Right lobe of liver (tissue), 6 donors: ENCODE measurements at regions not wholly inside any gene's neighbourhood (a gene's known extent, or its start where the extent isn't known, plus 50 kb on each side); places are given as distances from the start of the nearest gene placed in this dataset.
A peak's percentile ranks its signal among the peaks of the same experiment; 100 is the strongest.

ENCODE experiments used
- ATAC-seq, 4 donors: fragments of 200-7000 bp; cut with Tn5 transposase; one replicate each; pipeline ENCODE4 v1.9.1; 2020; ENCODE audit warnings: mild to moderate bottlenecking in 4 of 4, moderate library complexity in 4 of 4
- DNase-seq, 3 donors: peaks; one replicate each; pipeline ENCODE4 v3.0.0-alpha.2; 2020
- H3K27ac ChIP-seq, 3 donors: fragments of 200-600 bp; one replicate each; pipeline ENCODE4 v1.8.0; 2022
- H3K27me3 ChIP-seq, 2 donors: fragments of 200-600 bp; one replicate each; pipeline ENCODE4 v1.8.0; 2022
- H3K36me3 ChIP-seq, 4 donors: fragments of 200-600 bp; sonication (generic) in 1 of 4; one replicate each; pipeline versions ENCODE4 v1.5.1 to v1.8.0; 2017 to 2022; ENCODE audit warnings: control low read depth in 1 of 4
- H3K4me1 ChIP-seq, 4 donors: fragments of 200-600 bp; sonication (generic) in 1 of 4; one replicate each; pipeline versions ENCODE4 v1.5.1 to v1.8.0; 2017 to 2022; ENCODE audit warnings: control low read depth in 1 of 4
- H3K4me3 ChIP-seq, 3 donors: fragments of 200-600 bp; one replicate each; pipeline ENCODE4 v1.8.0; 2022
- H3K9me3 ChIP-seq, 4 donors: fragments of 200-600 bp; sonication (generic) in 1 of 4; one replicate each; pipeline versions ENCODE4 v1.5.1 to v1.8.0; 2017 to 2022; ENCODE audit warnings: control low read depth in 1 of 4
- POLR2A ChIP-seq: fragments of 450-650 bp; IDR thresholded peaks from one replicate; pipeline ENCODE4 v1.6.1; 2017; ENCODE audit warnings: antibody characterized with exemption, mild to moderate bottlenecking
- WGBS: methylation state at CpG from one replicate; pipeline ENCODE4 v1.1.6; 2018; ENCODE audit warnings: low coverage, low lambda C conversion rate; ENCODE audit not compliant: insufficient coverage; ENCODE audit errors: missing lambda C conversion rate; 5-methylcytosine and 5-hydroxymethylcytosine counted together
- intact Hi-C, 2 donors: fragments of 100-400 bp; cut with DNase I; formaldehyde crosslinking; loops; one replicate each; pipeline versions ENCODE4 v1.11.2 to v1.14.1; 2022
- TF ChIP-seq, protein P1 (sequence below), 4 donors: fragments of 200-600 bp in 3 of 4; fragments of 450-650 bp in 1 of 4; IDR thresholded peaks; one replicate each; pipeline versions ENCODE4 v1.5.1 to v1.8.0; 2016 to 2022; ENCODE audit warnings: antibody characterized with exemption in 4 of 4, mild to moderate bottlenecking in 2 of 4
- donor health status: DM: no; HTN: yes; CAD: no.
- donor health status: DM: no; HTN: no; CAD: no.
- donor health status: DM: no; HTN: no; CAD: no.
- donor health status: DM: no; HTN: yes; CAD: no.
- donor health status: DM: no; HTN: yes; CAD: no.

DNA sequence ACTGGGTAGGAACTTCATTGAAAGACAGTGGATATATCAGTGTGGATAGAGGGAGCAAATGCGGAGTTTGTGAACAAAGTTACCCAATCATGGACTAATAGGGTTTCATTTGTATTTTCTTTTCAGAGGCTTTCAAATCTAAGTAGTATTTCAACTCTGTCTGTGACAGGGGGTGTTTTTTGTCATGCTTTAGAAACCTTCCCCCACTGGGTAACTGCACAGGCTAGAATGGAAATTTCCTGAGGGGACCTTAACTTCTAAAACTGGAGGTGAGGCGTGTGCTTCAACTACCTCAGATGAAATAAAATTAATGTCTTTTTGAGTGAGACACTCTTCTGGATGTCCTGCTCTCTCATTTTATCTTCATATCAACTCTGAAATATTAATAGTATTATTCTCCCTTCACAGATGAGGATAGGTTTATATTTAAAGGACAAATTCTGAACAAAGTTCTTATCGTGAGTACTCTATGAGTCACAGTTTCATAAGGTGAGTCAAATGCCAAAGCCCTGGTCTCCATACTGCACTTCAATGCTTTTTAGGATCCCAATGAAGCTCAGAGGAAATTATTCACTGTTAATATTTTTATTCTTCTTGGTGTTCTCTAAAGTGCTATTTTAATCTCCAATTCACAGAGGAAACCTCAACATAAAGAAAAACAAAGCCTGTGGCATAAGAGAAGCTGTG, 770.6 kb downstream of the CCSER2 start:
- no peak for DNase-seq
- Histone ChIP-seq H3K9me3 (no peaks in the 10 kb centered on the region), H3K27ac (no peak overlapping the region), H3K4me3 (no peak overlapping the region), H3K4me1 (no peaks in the 10 kb centered on the region), H3K27me3 (no peaks in the 10 kb centered on the region), H3K36me3 (no peaks in the 10 kb centered on the region)
- 78% methylated on average over 3 of the region's 3 CpGs for WGBS
- intact Hi-C loops, result no loop called here
- ATAC-seq, result peak in 1 of 4 donors; percentile 52
- TF ChIP-seq POLR2A, result no peak
- TF ChIP-seq, protein P1, sequence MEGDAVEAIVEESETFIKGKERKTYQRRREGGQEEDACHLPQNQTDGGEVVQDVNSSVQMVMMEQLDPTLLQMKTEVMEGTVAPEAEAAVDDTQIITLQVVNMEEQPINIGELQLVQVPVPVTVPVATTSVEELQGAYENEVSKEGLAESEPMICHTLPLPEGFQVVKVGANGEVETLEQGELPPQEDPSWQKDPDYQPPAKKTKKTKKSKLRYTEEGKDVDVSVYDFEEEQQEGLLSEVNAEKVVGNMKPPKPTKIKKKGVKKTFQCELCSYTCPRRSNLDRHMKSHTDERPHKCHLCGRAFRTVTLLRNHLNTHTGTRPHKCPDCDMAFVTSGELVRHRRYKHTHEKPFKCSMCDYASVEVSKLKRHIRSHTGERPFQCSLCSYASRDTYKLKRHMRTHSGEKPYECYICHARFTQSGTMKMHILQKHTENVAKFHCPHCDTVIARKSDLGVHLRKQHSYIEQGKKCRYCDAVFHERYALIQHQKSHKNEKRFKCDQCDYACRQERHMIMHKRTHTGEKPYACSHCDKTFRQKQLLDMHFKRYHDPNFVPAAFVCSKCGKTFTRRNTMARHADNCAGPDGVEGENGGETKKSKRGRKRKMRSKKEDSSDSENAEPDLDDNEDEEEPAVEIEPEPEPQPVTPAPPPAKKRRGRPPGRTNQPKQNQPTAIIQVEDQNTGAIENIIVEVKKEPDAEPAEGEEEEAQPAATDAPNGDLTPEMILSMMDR (IDR thresholded peaks at IDR 0.05), result no peak

DNA sequence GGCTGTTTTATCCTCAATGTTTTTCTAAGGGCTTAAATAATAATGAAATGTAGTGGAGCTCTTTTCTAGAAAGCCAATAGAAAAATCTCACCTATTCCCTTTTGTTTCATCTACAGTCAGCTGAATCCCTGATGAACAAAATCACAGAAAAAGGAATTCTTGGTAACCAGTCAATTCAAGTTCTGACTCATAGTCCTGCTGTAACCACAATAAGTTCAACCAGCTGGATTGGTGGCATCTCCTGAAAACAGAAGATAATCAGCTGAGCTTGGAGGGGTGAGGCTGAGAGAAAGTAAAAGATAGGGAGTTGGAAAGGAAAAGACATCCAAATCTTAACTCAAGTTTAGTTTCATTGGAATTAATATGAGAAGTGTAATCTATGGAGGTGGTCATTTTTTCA, 772.1 kb downstream of the CCSER2 start:
- no peak for ATAC-seq
- H3K4me1 ChIP-seq, result no peaks in the 10 kb centered on the region

DNA sequence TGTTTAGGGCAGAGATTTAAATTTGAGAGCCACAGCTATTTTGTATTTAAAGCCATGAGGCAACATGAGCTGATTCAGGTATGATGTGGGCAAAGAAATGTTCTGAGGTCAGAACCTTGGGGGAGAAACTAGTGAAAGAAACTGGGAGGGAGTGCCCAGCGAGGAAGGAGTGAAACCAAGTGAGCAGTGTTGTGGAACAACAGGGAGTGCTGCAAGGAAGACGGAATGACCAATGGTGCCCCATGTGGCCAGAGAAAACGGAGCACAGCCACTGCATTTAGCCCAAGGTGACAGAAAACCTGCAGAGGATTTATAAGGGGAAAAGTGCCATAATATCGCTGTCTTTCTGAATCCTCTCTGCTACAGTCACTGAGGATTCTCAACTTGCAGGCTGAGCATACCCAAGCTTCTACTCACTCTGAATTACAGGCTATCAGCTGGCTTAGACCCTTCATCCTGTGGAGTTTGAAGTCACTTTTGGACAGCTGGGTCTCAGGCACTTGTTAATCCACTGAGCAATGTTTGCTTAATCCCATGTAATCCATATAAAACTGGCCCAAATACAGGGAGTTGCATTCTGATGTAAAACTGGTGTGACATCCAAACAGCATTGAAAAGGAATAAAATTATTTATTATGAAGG, 777.3 kb downstream of the CCSER2 start:
- DNase-seq, result peak in 1 of 3 donors; percentile 19
- TF ChIP-seq POLR2A, result no peak
- TF ChIP-seq, protein P1 (IDR thresholded peaks at IDR 0.05), result peak in 2 of 4 donors; percentile 14 to 32
- H3K27ac ChIP-seq, result no peak overlapping the region

More for the DNA sequence above, 772.1 kb downstream of the CCSER2 start:
- no peak for DNase-seq
- intact Hi-C loops, result no loop called here
- Histone ChIP-seq H3K27me3 (no peaks in the 10 kb centered on the region), H3K4me3 (no peak overlapping the region), H3K27ac (no peak overlapping the region), H3K36me3 (no peaks in the 10 kb centered on the region), H3K9me3 (no peaks in the 10 kb centered on the region)
- TF ChIP-seq POLR2A, result no peak
- TF ChIP-seq, protein P1 (IDR thresholded peaks at IDR 0.05), result no peak

GRCh38 chr10:85111271-85111670, 782.9 kb downstream of the CCSER2 start:
- intact Hi-C loops, result no loop called here

More for the DNA sequence above, 777.3 kb downstream of the CCSER2 start:
- intact Hi-C loops, result no loop called here
- H3K9me3 ChIP-seq, result no peaks in the 10 kb centered on the region
- 41% methylated on average over 4 of the region's 4 CpGs for WGBS
- no peaks in the 10 kb centered on the region for H3K4me1 ChIP-seq
- H3K36me3 ChIP-seq, result no peaks in the 10 kb centered on the region
- no peak overlapping the region for H3K4me3 ChIP-seq
- peak in 2 of 4 donors; percentile 50 to 72 for ATAC-seq
- no peaks in the 10 kb centered on the region for H3K27me3 ChIP-seq

More at GRCh38 chr10:85111271-85111670, 782.9 kb downstream of the CCSER2 start:
- Histone ChIP-seq H3K27me3 (no peaks in the 10 kb centered on the region), H3K4me1 (no peaks in the 10 kb centered on the region), H3K36me3 (no peaks in the 10 kb centered on the region), H3K4me3 (no peak overlapping the region), H3K27ac (no peak overlapping the region), H3K9me3 (no peaks in the 10 kb centered on the region)
- ATAC-seq, result no peak
- TF ChIP-seq, protein P1 (IDR thresholded peaks at IDR 0.05), result no peak
- TF ChIP-seq POLR2A, result no peak
- no peak for DNase-seq
- 27% methylated on average over 1 of the region's 1 CpG for WGBS
